Kidney epithelial cell (primary cell): ENCODE measurements at regions not wholly inside any gene's neighbourhood (a gene's known extent, or its start where the extent isn't known, plus 50 kb on each side); places are given as distances from the start of the nearest gene placed in this dataset.

ENCODE experiments used
- DNase-seq: peaks from one replicate; pipeline ENCODE4 v3.0.0-alpha.2; 2010; ENCODE audit warnings: low read depth
- H3K27me3 ChIP-seq: 2 replicates; pipeline ENCODE4 v1.6.0; 2011; ENCODE audit warnings: low read length; ENCODE audit not compliant: control insufficient read depth, insufficient read depth
- H3K36me3 ChIP-seq: 2 replicates; pipeline ENCODE4 v1.5.1; 2011; ENCODE audit warnings: low read length; ENCODE audit not compliant: control insufficient read depth, insufficient read depth
- H3K4me3 ChIP-seq: 2 replicates; pipeline ENCODE4 v1.5.1; 2011; ENCODE audit warnings: low read depth, mild to moderate bottlenecking, control low read depth, low read length
- CTCF ChIP-seq: IDR thresholded peaks from 2 replicates; pipeline ENCODE4 v1.5.1; 2011; ENCODE audit warnings: mild to moderate bottlenecking, moderate library complexity, low read length, control low read depth, inconsistent platforms; ENCODE audit not compliant: insufficient read depth, poor library complexity, severe bottlenecking

GRCh38 chr19:30209617-30210600 lies 162.3 kb upstream of the ZNF536 start:
- no peaks in the 10 kb centered on the region for H3K27me3 ChIP-seq
- no peak for TF ChIP-seq CTCF
- no peak for DNase-seq
- no peak overlapping the region for H3K4me3 ChIP-seq
- no peaks in the 10 kb centered on the region for H3K36me3 ChIP-seq

GRCh38 chr19:30212574-30212973 lies 159.6 kb upstream of the ZNF536 start:
- H3K27me3 ChIP-seq, result no peaks in the 10 kb centered on the region
- DNase-seq, result no peak
- no peak for TF ChIP-seq CTCF
- H3K36me3 ChIP-seq, result no peaks in the 10 kb centered on the region
- no peak overlapping the region for H3K4me3 ChIP-seq

GRCh38 chr19:30214651-30215051 lies 157.5 kb upstream of the ZNF536 start:
- Histone ChIP-seq H3K36me3 (no peaks in the 10 kb centered on the region), H3K4me3 (no peak overlapping the region), H3K27me3 (no peaks in the 10 kb centered on the region)
- DNase-seq, result no peak
- no peak for TF ChIP-seq CTCF

- TF ChIP-seq CTCF, result no peak
These were observed 156.9 kb upstream of the ZNF536 start for GRCh38 chr19:30215248-30215647.

GRCh38 chr19:30216453-30216852 lies 155.7 kb upstream of the ZNF536 start:
- Histone ChIP-seq H3K4me3 (no peak overlapping the region), H3K36me3 (no peaks in the 10 kb centered on the region), H3K27me3 (no peaks in the 10 kb centered on the region)
- TF ChIP-seq CTCF, result no peak
- no peak for DNase-seq

More at GRCh38 chr19:30215248-30215647, 156.9 kb upstream of the ZNF536 start:
- H3K36me3 ChIP-seq, result no peaks in the 10 kb centered on the region
- no peak for DNase-seq
- no peaks in the 10 kb centered on the region for H3K27me3 ChIP-seq
- H3K4me3 ChIP-seq, result no peak overlapping the region
